ENCODE measurements at regions not wholly inside any gene's neighbourhood (a gene's known extent, or its start where the extent isn't known, plus 50 kb on each side); places are given as distances from the start of the nearest gene placed in this dataset.

- Histone ChIP-seq H3K27me3 (ENCODE audit: control insufficient read depth in 1 of 2, insufficient read depth in 2 of 2, low read length in 2 of 2) (no peaks in the 10 kb centered on the region), H3K4me1 (ENCODE audit: control insufficient read depth in 2 of 2, insufficient read depth in 2 of 2, low read length in 1 of 2) (no peaks in the 10 kb centered on the region), H3K36me3 (ENCODE audit: control insufficient read depth in 2 of 2, insufficient read depth in 2 of 2, low read length in 1 of 2) (no peaks in the 10 kb centered on the region), H3K4me3 (ENCODE audit: low read depth in 1 of 2, low read length in 2 of 2) (no peak overlapping the region), H3K9me3 (ENCODE audit: control insufficient read depth in 2 of 2, insufficient read depth in 1 of 2, low read depth in 1 of 2, low read length in 1 of 2) (no peaks in the 10 kb centered on the region), H3K27ac (ENCODE audit: low read depth in 2 of 2, low read length in 1 of 2) (no peak overlapping the region)
- WGBS, 2 donors, result 79% methylated on average over 16 of the region's 16 CpGs
Measured at GRCh38 chr1:30336550-30337323, 386.6 kb downstream of the MATN1 start.

- no peaks in the 10 kb centered on the region for H3K27me3 ChIP-seq (ENCODE audit: control insufficient read depth in 1 of 2, insufficient read depth in 2 of 2, low read length in 2 of 2)
- peaks cover 0 to 3% of the 10 kb centered on the region in 2 donors for H3K9me3 ChIP-seq (ENCODE audit: control insufficient read depth in 2 of 2, insufficient read depth in 1 of 2, low read depth in 1 of 2, low read length in 1 of 2)
- no peaks in the 10 kb centered on the region for H3K4me1 ChIP-seq (ENCODE audit: control insufficient read depth in 2 of 2, insufficient read depth in 2 of 2, low read length in 1 of 2)
- H3K36me3 ChIP-seq (ENCODE audit: control insufficient read depth in 2 of 2, insufficient read depth in 2 of 2, low read length in 1 of 2), result no peaks in the 10 kb centered on the region
- no peak overlapping the region for H3K4me3 ChIP-seq (ENCODE audit: low read depth in 1 of 2, low read length in 2 of 2)
- no peak overlapping the region for H3K27ac ChIP-seq (ENCODE audit: low read depth in 2 of 2, low read length in 1 of 2)
- WGBS, 2 donors, result 85 to 90% methylated on average over 2 of the region's 2 CpGs
Measured at GRCh38 chr1:30335997-30336390, 387.4 kb downstream of the MATN1 start.

GRCh38 chr1:30335389-30335996 is 387.9 kb downstream of the MATN1 start:
- WGBS, 2 donors, result 88 to 92% methylated on average over 3 of the region's 3 CpGs
- H3K27ac ChIP-seq (ENCODE audit: low read depth in 2 of 2, low read length in 1 of 2), result no peak overlapping the region
- H3K9me3 ChIP-seq (ENCODE audit: control insufficient read depth in 2 of 2, insufficient read depth in 1 of 2, low read depth in 1 of 2, low read length in 1 of 2), result peaks cover 0 to 3% of the 10 kb centered on the region in 2 donors
- H3K4me1 ChIP-seq (ENCODE audit: control insufficient read depth in 2 of 2, insufficient read depth in 2 of 2, low read length in 1 of 2), result no peaks in the 10 kb centered on the region
- H3K4me3 ChIP-seq (ENCODE audit: low read depth in 1 of 2, low read length in 2 of 2), result no peak overlapping the region
- no peaks in the 10 kb centered on the region for H3K27me3 ChIP-seq (ENCODE audit: control insufficient read depth in 1 of 2, insufficient read depth in 2 of 2, low read length in 2 of 2)
- no peaks in the 10 kb centered on the region for H3K36me3 ChIP-seq (ENCODE audit: control insufficient read depth in 2 of 2, insufficient read depth in 2 of 2, low read length in 1 of 2)

GRCh38 chr1:30334767-30335166 is 388.6 kb downstream of the MATN1 start:
- Histone ChIP-seq H3K4me3 (ENCODE audit: low read depth in 1 of 2, low read length in 2 of 2) (no peak overlapping the region), H3K4me1 (ENCODE audit: control insufficient read depth in 2 of 2, insufficient read depth in 2 of 2, low read length in 1 of 2) (no peaks in the 10 kb centered on the region), H3K36me3 (ENCODE audit: control insufficient read depth in 2 of 2, insufficient read depth in 2 of 2, low read length in 1 of 2) (no peaks in the 10 kb centered on the region), H3K27me3 (ENCODE audit: control insufficient read depth in 1 of 2, insufficient read depth in 2 of 2, low read length in 2 of 2) (no peaks in the 10 kb centered on the region), H3K27ac (ENCODE audit: low read depth in 2 of 2, low read length in 1 of 2) (no peak overlapping the region), H3K9me3 (ENCODE audit: control insufficient read depth in 2 of 2, insufficient read depth in 1 of 2, low read depth in 1 of 2, low read length in 1 of 2) (peaks cover 0 to 3% of the 10 kb centered on the region in 2 donors)
- WGBS, 2 donors, result 76 to 81% methylated on average over 2 of the region's 2 CpGs

GRCh38 chr1:30332116-30333094 is 391.0 kb downstream of the MATN1 start:
- Histone ChIP-seq H3K27ac (ENCODE audit: low read depth in 2 of 2, low read length in 1 of 2) (no peak overlapping the region), H3K4me1 (ENCODE audit: control insufficient read depth in 2 of 2, insufficient read depth in 2 of 2, low read length in 1 of 2) (no peaks in the 10 kb centered on the region), H3K27me3 (ENCODE audit: control insufficient read depth in 1 of 2, insufficient read depth in 2 of 2, low read length in 2 of 2) (no peaks in the 10 kb centered on the region), H3K4me3 (ENCODE audit: low read depth in 1 of 2, low read length in 2 of 2) (no peak overlapping the region), H3K9me3 (ENCODE audit: control insufficient read depth in 2 of 2, insufficient read depth in 1 of 2, low read depth in 1 of 2, low read length in 1 of 2) (peaks cover 0 to 3% of the 10 kb centered on the region in 2 donors), H3K36me3 (ENCODE audit: control insufficient read depth in 2 of 2, insufficient read depth in 2 of 2, low read length in 1 of 2) (no peaks in the 10 kb centered on the region)
- WGBS, 2 donors, result 86 to 88% methylated on average over 18 of the region's 18 CpGs

- Histone ChIP-seq H3K4me1 (ENCODE audit: control insufficient read depth in 2 of 2, insufficient read depth in 2 of 2, low read length in 1 of 2) (no peaks in the 10 kb centered on the region), H3K27me3 (ENCODE audit: control insufficient read depth in 1 of 2, insufficient read depth in 2 of 2, low read length in 2 of 2) (no peaks in the 10 kb centered on the region), H3K9me3 (ENCODE audit: control insufficient read depth in 2 of 2, insufficient read depth in 1 of 2, low read depth in 1 of 2, low read length in 1 of 2) (peaks cover 0 to 3% of the 10 kb centered on the region in 2 donors), H3K27ac (ENCODE audit: low read depth in 2 of 2, low read length in 1 of 2) (no peak overlapping the region), H3K36me3 (ENCODE audit: control insufficient read depth in 2 of 2, insufficient read depth in 2 of 2, low read length in 1 of 2) (no peaks in the 10 kb centered on the region), H3K4me3 (ENCODE audit: low read depth in 1 of 2, low read length in 2 of 2) (no peak overlapping the region)
- 65 to 69% methylated on average over 8 of the region's 8 CpGs for WGBS, 2 donors
Measured at GRCh38 chr1:30331415-30332065, 391.8 kb downstream of the MATN1 start.

GRCh38 chr1:30330644-30331043 is 392.7 kb downstream of the MATN1 start:
- WGBS, 2 donors, result 70 to 71% methylated on average over 7 of the region's 7 CpGs
- Histone ChIP-seq H3K36me3 (ENCODE audit: control insufficient read depth in 2 of 2, insufficient read depth in 2 of 2, low read length in 1 of 2) (no peaks in the 10 kb centered on the region), H3K4me3 (ENCODE audit: low read depth in 1 of 2, low read length in 2 of 2) (no peak overlapping the region), H3K9me3 (ENCODE audit: control insufficient read depth in 2 of 2, insufficient read depth in 1 of 2, low read depth in 1 of 2, low read length in 1 of 2) (peaks cover 0 to 3% of the 10 kb centered on the region in 2 donors), H3K4me1 (ENCODE audit: control insufficient read depth in 2 of 2, insufficient read depth in 2 of 2, low read length in 1 of 2) (no peaks in the 10 kb centered on the region), H3K27me3 (ENCODE audit: control insufficient read depth in 1 of 2, insufficient read depth in 2 of 2, low read length in 2 of 2) (no peaks in the 10 kb centered on the region), H3K27ac (ENCODE audit: low read depth in 2 of 2, low read length in 1 of 2) (no peak overlapping the region)

- Histone ChIP-seq H3K27me3 (ENCODE audit: control insufficient read depth in 1 of 2, insufficient read depth in 2 of 2, low read length in 2 of 2) (no peaks in the 10 kb centered on the region), H3K4me3 (ENCODE audit: low read depth in 1 of 2, low read length in 2 of 2) (no peak overlapping the region), H3K4me1 (ENCODE audit: control insufficient read depth in 2 of 2, insufficient read depth in 2 of 2, low read length in 1 of 2) (no peaks in the 10 kb centered on the region), H3K9me3 (ENCODE audit: control insufficient read depth in 2 of 2, insufficient read depth in 1 of 2, low read depth in 1 of 2, low read length in 1 of 2) (peaks cover 0 to 3% of the 10 kb centered on the region in 2 donors), H3K36me3 (ENCODE audit: control insufficient read depth in 2 of 2, insufficient read depth in 2 of 2, low read length in 1 of 2) (no peaks in the 10 kb centered on the region), H3K27ac (ENCODE audit: low read depth in 2 of 2, low read length in 1 of 2) (no peak overlapping the region)
- WGBS, 2 donors, result 74 to 75% methylated on average over 15 of the region's 15 CpGs
Measured at GRCh38 chr1:30329802-30330557, 393.4 kb downstream of the MATN1 start.

All from esophagus (tissue), 2 donors.